ENCODE measurements at regions not wholly inside any gene's neighbourhood (a gene's known extent, or its start where the extent isn't known, plus 50 kb on each side); places are given as distances from the start of the nearest gene placed in this dataset.

DNA sequence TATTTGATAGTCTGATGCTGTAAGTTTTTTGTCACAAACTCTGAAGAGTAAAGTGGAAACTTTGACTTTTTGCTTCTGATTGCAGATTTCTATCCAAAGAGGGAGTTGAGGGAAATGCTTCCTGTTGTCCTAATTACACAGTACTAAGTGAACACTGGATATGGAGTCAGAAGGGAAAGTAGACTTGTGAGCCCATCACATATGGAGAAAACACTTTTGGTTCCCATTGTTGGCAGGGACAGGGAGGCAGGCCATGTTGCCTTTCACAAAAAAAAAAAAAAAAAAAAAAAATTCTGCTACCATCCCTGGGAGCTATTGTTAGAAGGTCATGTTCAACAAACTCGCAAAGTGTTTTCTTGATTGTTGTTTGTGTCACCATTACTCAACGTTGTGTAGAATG, 144.3 kb downstream of the RPIA start:
- CTCF ChIA-PET = no interaction called here
- TF ChIP-seq EZH2phosphoT487 (IDR thresholded peaks at IDR 0.05; ENCODE audit: borderline replicate concordance, low read length) (no peak), EZH2 (IDR thresholded peaks at IDR 0.05; ENCODE audit: low read length, unreplicated experiment) (no peak)
- TF ChIP-seq, protein P1, sequence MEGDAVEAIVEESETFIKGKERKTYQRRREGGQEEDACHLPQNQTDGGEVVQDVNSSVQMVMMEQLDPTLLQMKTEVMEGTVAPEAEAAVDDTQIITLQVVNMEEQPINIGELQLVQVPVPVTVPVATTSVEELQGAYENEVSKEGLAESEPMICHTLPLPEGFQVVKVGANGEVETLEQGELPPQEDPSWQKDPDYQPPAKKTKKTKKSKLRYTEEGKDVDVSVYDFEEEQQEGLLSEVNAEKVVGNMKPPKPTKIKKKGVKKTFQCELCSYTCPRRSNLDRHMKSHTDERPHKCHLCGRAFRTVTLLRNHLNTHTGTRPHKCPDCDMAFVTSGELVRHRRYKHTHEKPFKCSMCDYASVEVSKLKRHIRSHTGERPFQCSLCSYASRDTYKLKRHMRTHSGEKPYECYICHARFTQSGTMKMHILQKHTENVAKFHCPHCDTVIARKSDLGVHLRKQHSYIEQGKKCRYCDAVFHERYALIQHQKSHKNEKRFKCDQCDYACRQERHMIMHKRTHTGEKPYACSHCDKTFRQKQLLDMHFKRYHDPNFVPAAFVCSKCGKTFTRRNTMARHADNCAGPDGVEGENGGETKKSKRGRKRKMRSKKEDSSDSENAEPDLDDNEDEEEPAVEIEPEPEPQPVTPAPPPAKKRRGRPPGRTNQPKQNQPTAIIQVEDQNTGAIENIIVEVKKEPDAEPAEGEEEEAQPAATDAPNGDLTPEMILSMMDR (conservative IDR thresholded peaks at IDR 0.05; ENCODE audit: low read depth, low read length) = no peak
- POLR2A ChIA-PET (ENCODE audit: unreplicated experiment) = no interaction called here
- no peak overlapping the region for H3K4me3 ChIP-seq (ENCODE audit: low read length)
- intact Hi-C loops (cut with micrococcal nuclease) = no loop called here
- no peaks in the 10 kb centered on the region for H3F3A ChIP-seq (ENCODE audit: low read length, unreplicated experiment)
- no peaks in the 10 kb centered on the region for H3K9me3 ChIP-seq (ENCODE audit: low read length)
- H3K9me2 ChIP-seq (replicated peaks; ENCODE audit: low read length) = no peaks in the 10 kb centered on the region
- H3K27ac ChIP-seq (ENCODE audit: low read length) = no peak overlapping the region
- H3K36me3 ChIP-seq (ENCODE audit: low read depth, low read length) = no peaks in the 10 kb centered on the region
- no peaks in the 10 kb centered on the region for H3K4me1 ChIP-seq (ENCODE audit: insufficient read depth, low read length)
- BruUV-seq (replicated peaks) = no TSS peak
- H3K27me3 ChIP-seq (ENCODE audit: low read length) = peaks cover 53% of the 10 kb centered on the region; the same call in 1 of the 2 replicates
- DNase-seq (no peak), ATAC-seq (no peak)
- H2AFZ ChIP-seq (ENCODE audit: low read length) = no peak overlapping the region
- H3K79me2 ChIP-seq (ENCODE audit: low read length) = no peaks in the 10 kb centered on the region
- H4K20me1 ChIP-seq (ENCODE audit: low read length) = no peaks in the 10 kb centered on the region
- H3K9ac ChIP-seq (ENCODE audit: low read length) = no peak overlapping the region
- H3K4me2 ChIP-seq (ENCODE audit: low read length) = no peak overlapping the region

DNA sequence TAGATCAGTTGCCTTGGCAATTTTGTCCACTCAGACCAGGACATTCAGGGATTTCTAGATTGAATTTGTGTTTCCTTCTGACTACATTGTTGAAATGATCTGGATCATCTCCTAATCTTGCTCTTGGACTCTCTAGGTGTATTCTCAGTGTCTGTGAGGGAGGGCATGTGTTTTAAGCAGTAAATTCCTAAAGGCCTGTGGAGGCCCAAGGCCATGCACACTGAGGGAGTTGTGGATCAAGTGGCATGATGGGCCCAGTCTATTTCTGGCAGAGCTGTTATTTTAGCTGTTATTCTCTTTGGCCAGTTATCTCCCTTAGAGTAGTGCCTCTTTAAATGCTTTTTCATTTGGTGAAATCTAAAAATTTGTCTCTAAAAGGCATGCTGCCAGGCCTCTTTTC, 144.9 kb downstream of the RPIA start:
- no TSS peak for BruUV-seq (replicated peaks)
- Histone ChIP-seq H3K36me3 (ENCODE audit: low read depth, low read length) (no peaks in the 10 kb centered on the region), H3K9ac (ENCODE audit: low read length) (no peak overlapping the region), H3F3A (ENCODE audit: low read length, unreplicated experiment) (no peaks in the 10 kb centered on the region), H3K4me1 (ENCODE audit: insufficient read depth, low read length) (no peaks in the 10 kb centered on the region), H3K27ac (ENCODE audit: low read length) (no peak overlapping the region), H3K4me3 (ENCODE audit: low read length) (no peak overlapping the region), H3K4me2 (ENCODE audit: low read length) (no peak overlapping the region), H2AFZ (ENCODE audit: low read length) (no peak overlapping the region), H4K20me1 (ENCODE audit: low read length) (no peaks in the 10 kb centered on the region), H3K27me3 (ENCODE audit: low read length) (peaks cover 57% of the 10 kb centered on the region; the same call in 1 of the 2 replicates), H3K79me2 (ENCODE audit: low read length) (no peaks in the 10 kb centered on the region), H3K9me3 (ENCODE audit: low read length) (no peaks in the 10 kb centered on the region), H3K9me2 (replicated peaks; ENCODE audit: low read length) (no peaks in the 10 kb centered on the region)
- CTCF ChIA-PET = no interaction called here
- ATAC-seq = no peak
- no peak for DNase-seq
- intact Hi-C loops (cut with micrococcal nuclease) = no loop called here
- TF ChIP-seq EZH2 (IDR thresholded peaks at IDR 0.05; ENCODE audit: low read length, unreplicated experiment) = no peak
- TF ChIP-seq EZH2phosphoT487 (IDR thresholded peaks at IDR 0.05; ENCODE audit: borderline replicate concordance, low read length) = no peak
- TF ChIP-seq, protein P1 (conservative IDR thresholded peaks at IDR 0.05; ENCODE audit: low read depth, low read length) = no peak
- POLR2A ChIA-PET (ENCODE audit: unreplicated experiment) = no interaction called here

DNA sequence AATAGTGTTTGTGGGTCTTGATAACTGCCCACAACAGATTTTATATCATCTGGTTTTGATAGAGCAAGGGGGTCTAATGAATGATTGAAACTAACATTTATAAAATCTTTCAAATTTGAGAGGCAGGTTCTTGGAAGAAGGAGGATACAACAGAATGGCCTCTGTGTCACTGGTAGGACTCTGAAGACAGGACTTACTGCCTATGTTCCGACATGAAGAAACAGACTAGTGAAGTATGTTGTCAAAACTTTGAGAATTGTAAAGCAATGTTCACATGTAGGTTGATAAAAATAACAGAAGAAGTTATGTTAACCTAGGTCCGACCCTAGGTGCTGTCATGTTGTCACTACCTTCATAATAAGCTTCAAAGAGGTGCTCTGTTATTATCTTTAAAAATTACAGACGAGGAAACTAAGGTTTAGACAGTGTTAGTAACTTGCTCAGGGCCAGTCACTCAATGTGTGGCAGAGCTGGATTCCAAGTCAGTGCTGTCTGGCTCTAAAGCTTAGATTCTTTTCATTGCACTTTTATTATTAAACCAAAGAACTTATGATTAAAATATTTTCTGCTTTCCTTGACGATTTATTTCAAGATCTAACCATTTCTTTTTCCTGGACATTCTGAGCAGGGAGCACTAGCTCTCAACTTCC, 146.2 kb downstream of the RPIA start:
- intact Hi-C loops (cut with micrococcal nuclease) = no loop called here
- Histone ChIP-seq H3K9me2 (replicated peaks; ENCODE audit: low read length) (no peaks in the 10 kb centered on the region), H3K4me3 (ENCODE audit: low read length) (no peak overlapping the region), H3K36me3 (ENCODE audit: low read depth, low read length) (no peaks in the 10 kb centered on the region), H2AFZ (ENCODE audit: low read length) (no peak overlapping the region), H3K27me3 (ENCODE audit: low read length) (peaks cover 70% of the 10 kb centered on the region; the same call in 1 of the 2 replicates), H3K9ac (ENCODE audit: low read length) (no peak overlapping the region), H3K4me2 (ENCODE audit: low read length) (no peak overlapping the region), H3F3A (ENCODE audit: low read length, unreplicated experiment) (no peaks in the 10 kb centered on the region), H3K9me3 (ENCODE audit: low read length) (no peaks in the 10 kb centered on the region), H3K27ac (ENCODE audit: low read length) (no peak overlapping the region), H3K79me2 (ENCODE audit: low read length) (no peaks in the 10 kb centered on the region), H4K20me1 (ENCODE audit: low read length) (no peaks in the 10 kb centered on the region), H3K4me1 (ENCODE audit: insufficient read depth, low read length) (no peaks in the 10 kb centered on the region)
- DNase-seq (no peak), ATAC-seq (no peak)
- ChIA-PET CTCF (no interaction called here), POLR2A (ENCODE audit: unreplicated experiment) (no interaction called here)
- BruUV-seq (replicated peaks) = no TSS peak
- TF ChIP-seq EZH2 (IDR thresholded peaks at IDR 0.05; ENCODE audit: low read length, unreplicated experiment) = no peak
- TF ChIP-seq, protein P1 (conservative IDR thresholded peaks at IDR 0.05; ENCODE audit: low read depth, low read length) = no peak
- TF ChIP-seq EZH2phosphoT487 (IDR thresholded peaks at IDR 0.05; ENCODE audit: borderline replicate concordance, low read length) = no peak
